Endothelial cell of umbilical vein (primary cell): ENCODE measurements at regions not wholly inside any gene's neighbourhood (a gene's known extent, or its start where the extent isn't known, plus 50 kb on each side); places are given as distances from the start of the nearest gene placed in this dataset.

Source experiments
- BruUV-seq: library from RNA; stranded (reverse); fragments of 400-500 nt; replicated peaks from 2 replicates; lab custom pipeline; 2021; lab: Mats Ljungman, UMichigan
- CTCF ChIA-PET: fragments of 300-600, 350-600 bp; sonication (Branson Sonifier 250); formaldehyde crosslinking; loops from one replicate; lab custom pipeline; 2021; ENCODE audit warnings: antibody characterized with exemption, inconsistent platforms; lab: Charles Lee
- POLR2A ChIA-PET: fragments of 300-600, 350-600 bp; sonication (Branson Sonifier 250); formaldehyde crosslinking; loops from one replicate; lab custom pipeline; 2021; ENCODE audit warnings: antibody characterized with exemption, inconsistent platforms; lab: Charles Lee
- DNase-seq: peaks from one replicate; pipeline ENCODE4 v3.0.0-alpha.2; 2011; ENCODE audit warnings: low read depth, low spot score
- FAIRE-seq: peaks from 2 replicates; lab custom pipeline; 2011; peaks lifted over from hg19 to GRCh38; lab: Jason Lieb, UNC
- H2AFZ ChIP-seq: 2 replicates; pipeline ENCODE4 v1.6.0; 2012; ENCODE audit warnings: low read depth, low read length, control low read depth, inconsistent platforms
- H3K27ac ChIP-seq: 2 replicates; pipeline ENCODE4 v1.5.1; 2011; ENCODE audit warnings: low read depth, mild to moderate bottlenecking, control low read depth, low read length, moderate library complexity; ENCODE audit not compliant: insufficient read depth
- H3K27me3 ChIP-seq, 2 experiments: 2 replicates each; pipeline versions ENCODE4 v1.6.0 to v1.6.1; 2011; ENCODE audit warnings: low read length in 2 of 2, mixed read lengths in 1 of 2; ENCODE audit not compliant: control insufficient read depth in 2 of 2, insufficient read depth in 2 of 2
- H3K36me3 ChIP-seq, 2 experiments: 2 replicates in 1 of 2; 3 replicates in 1 of 2; pipeline ENCODE4 v1.5.1; 2011; ENCODE audit warnings: low read length in 2 of 2, mild to moderate bottlenecking in 1 of 2, moderate library complexity in 1 of 2; ENCODE audit not compliant: control insufficient read depth in 2 of 2, insufficient read depth in 2 of 2; ENCODE audit errors: extremely low read depth in 1 of 2
- H3K4me1 ChIP-seq: 3 replicates; pipeline ENCODE4 v1.5.1; 2011; ENCODE audit warnings: mild to moderate bottlenecking, low read length; ENCODE audit not compliant: control insufficient read depth, insufficient read depth; ENCODE audit errors: extremely low read depth
- H3K4me2 ChIP-seq: 2 replicates; pipeline ENCODE4 v1.6.1; 2011; ENCODE audit warnings: low read length, control low read depth, mixed read lengths; ENCODE audit not compliant: insufficient read depth
- H3K4me3 ChIP-seq, 3 experiments: fragments of 200-600 bp in 1 of 3; sonication (generic), shearing (Covaris generic) in 1 of 3; replicated peaks in 1 of 3; 2 replicates each; pipeline ENCODE4 v1.5.1; 2011 to 2016; ENCODE audit warnings: control low read depth in 3 of 3, low read length in 3 of 3, mild to moderate bottlenecking in 2 of 3, inconsistent platforms in 1 of 3, low read depth in 1 of 3, moderate library complexity in 1 of 3; ENCODE audit not compliant: insufficient read depth in 1 of 3
- H3K79me2 ChIP-seq: 2 replicates; pipeline ENCODE4 v1.6.0; 2012; ENCODE audit warnings: low read length, inconsistent platforms; ENCODE audit not compliant: control insufficient read depth, insufficient read depth
- H3K9ac ChIP-seq: replicated peaks from 2 replicates; pipeline ENCODE3; 2011; ENCODE audit warnings: low read length, control low read depth; ENCODE audit not compliant: insufficient read depth; ENCODE audit errors: extremely low read depth
- H3K9me1 ChIP-seq: replicated peaks from 3 replicates; pipeline ENCODE4 v1.6.0; 2011; ENCODE audit warnings: mild to moderate bottlenecking, low read length; ENCODE audit not compliant: control insufficient read depth, insufficient read depth; ENCODE audit errors: extremely low read depth
- H3K9me3 ChIP-seq: replicated peaks from 2 replicates; pipeline ENCODE4 v1.5.1; 2012; ENCODE audit warnings: low read length, inconsistent platforms; ENCODE audit not compliant: control insufficient read depth, insufficient read depth
- H4K20me1 ChIP-seq: replicated peaks from 2 replicates; pipeline ENCODE3; 2011; ENCODE audit warnings: mild to moderate bottlenecking, low read length; ENCODE audit not compliant: control insufficient read depth, insufficient read depth; ENCODE audit errors: extremely low read depth
- CTCF ChIP-seq, 2 donors: IDR thresholded peaks; 1 replicate in 1 of 2; 2 replicates in 1 of 2; pipeline ENCODE4 v1.5.1; 2011; ENCODE audit warnings: low read length in 2 of 2, mild to moderate bottlenecking in 2 of 2, moderate library complexity in 2 of 2, control low read depth in 1 of 2, inconsistent platforms in 1 of 2, low read depth in 1 of 2; ENCODE audit not compliant: insufficient read depth in 1 of 2; ENCODE audit errors: extremely low read depth in 1 of 2
- EZH2 ChIP-seq: IDR thresholded peaks from 2 replicates; pipeline ENCODE4 v1.6.1; 2012; ENCODE audit warnings: borderline replicate concordance, low read depth, mild to moderate bottlenecking, moderate library complexity, low read length, inconsistent platforms; ENCODE audit not compliant: severe bottlenecking
- FOS ChIP-seq: IDR thresholded peaks from 2 replicates; pipeline ENCODE4 v1.6.1; 2011; ENCODE audit warnings: mild to moderate bottlenecking, low read length, moderate library complexity, borderline replicate concordance; ENCODE audit not compliant: insufficient read depth
- MAX ChIP-seq: IDR thresholded peaks from 2 replicates; pipeline ENCODE4 v1.6.1; 2011; ENCODE audit not compliant: insufficient read depth, insufficient read length
- dilution Hi-C: fragments of 300-500 bp; cut with MboI; formaldehyde crosslinking; loops from one replicate; pipeline ENCODE4 v1.15.0; 2019; ENCODE audit warnings: low sequenced_read_pairs; ENCODE audit not compliant: extremely low pct_ligation_motif_present
- intact Hi-C: fragments of 100-400 bp; cut with micrococcal nuclease; formaldehyde crosslinking; loops from one replicate; pipeline ENCODE4 v1.10.0; 2022

GRCh38 chr22:36079041-36079440, 50.4 kb upstream of the RBFOX2 start:
- Histone ChIP-seq H3K9me3 (no peaks in the 10 kb centered on the region), H3K9me1 (no peaks in the 10 kb centered on the region), H3K4me3 (no peak overlapping the region), H3K79me2 (no peaks in the 10 kb centered on the region), H4K20me1 (no peaks in the 10 kb centered on the region), H3K27me3 (peaks cover 0 to 5% of the 10 kb centered on the region in 2 experiments), H2AFZ (no peak overlapping the region), H3K36me3 (no peaks in the 10 kb centered on the region), H3K4me2 (no peak overlapping the region), H3K9ac (no peak overlapping the region), H3K4me1 (no peaks in the 10 kb centered on the region), H3K27ac (no peak overlapping the region)
- dilution Hi-C loops: no loop called here
- DNase-seq (no peak), FAIRE-seq (no peak)
- POLR2A ChIA-PET: no interaction called here
- TF ChIP-seq FOS (no peak), MAX (no peak), CTCF (IDR thresholded peaks at IDR 0.05; ENCODE audit: extremely low read depth in 1 of 2, insufficient read depth in 1 of 2, low read depth in 1 of 2, low read length in 2 of 2) (no peak), EZH2 (no peak)
- intact Hi-C loops: no loop called here
- no TSS peak for BruUV-seq
- CTCF ChIA-PET: interaction anchor here (6.0 kb wide), 1 partner anchor 13 kb away, joined by 46 read pairs; no protein-coding TSS in a partner anchor
